ENCODE measurements at regions not wholly inside any gene's neighbourhood (a gene's known extent, or its start where the extent isn't known, plus 50 kb on each side); places are given as distances from the start of the nearest gene placed in this dataset.

DNA sequence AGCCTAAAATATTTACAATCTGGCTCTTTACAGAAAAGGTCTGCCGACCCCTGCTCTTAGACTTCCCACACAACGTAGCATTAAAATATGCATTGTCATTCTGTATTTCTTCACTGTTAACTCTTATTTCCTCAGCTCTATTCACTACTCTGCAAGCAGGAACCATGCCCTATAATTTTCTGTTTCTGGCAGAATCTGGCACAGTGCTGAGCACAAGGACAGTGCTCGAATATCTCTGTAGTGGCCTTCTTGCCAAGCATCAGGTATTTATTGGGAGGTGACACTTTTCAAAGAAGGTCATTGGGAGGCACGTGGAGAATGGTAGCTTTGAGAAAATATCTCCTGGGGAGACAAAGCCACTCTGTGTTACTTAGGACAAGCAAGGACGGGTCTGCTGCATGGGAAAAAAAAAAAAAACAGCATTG lies 77.9 kb downstream of the PSMG1 start:
- DNase-seq = no peak

DNA sequence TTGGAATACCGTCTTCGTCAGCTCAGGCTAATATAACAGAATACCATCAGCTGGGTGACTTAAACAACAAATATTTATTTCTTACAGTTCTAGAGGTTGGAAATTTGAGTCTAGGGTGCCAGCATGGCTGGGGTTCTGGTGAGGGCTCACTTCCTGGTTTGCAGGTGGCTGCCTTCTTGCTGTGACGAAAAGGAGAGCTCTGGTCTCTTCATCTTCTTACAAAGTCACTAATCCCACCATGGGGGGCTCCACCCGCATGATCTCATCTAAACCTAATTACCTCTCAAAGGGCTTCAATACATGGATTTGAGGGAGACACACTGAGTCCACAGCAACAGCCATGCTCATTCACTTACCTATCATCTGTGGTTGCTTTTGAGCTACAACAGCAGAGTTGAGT lies 78.3 kb downstream of the PSMG1 start:
- DNase-seq = no peak

DNA sequence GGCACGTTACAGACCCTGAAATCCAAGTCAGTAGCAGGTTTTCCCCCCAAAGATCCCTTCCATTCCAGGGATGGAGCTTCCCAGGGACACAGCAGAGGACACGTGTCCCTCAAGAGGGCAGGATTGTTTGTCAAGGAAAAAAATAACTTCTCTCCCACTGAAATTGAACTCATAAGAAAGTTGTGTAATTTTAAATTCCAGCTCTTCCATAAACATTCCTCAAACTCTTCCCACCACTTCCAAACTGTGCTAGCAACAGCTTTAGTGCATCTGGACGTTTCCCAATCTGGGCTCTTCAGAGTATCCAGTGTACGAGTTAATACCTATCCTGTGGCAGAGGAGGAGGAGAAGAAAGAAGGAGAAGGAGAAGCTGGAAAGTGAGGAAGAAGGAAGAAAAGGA lies 79.6 kb downstream of the PSMG1 start:
- no peak for DNase-seq

DNA sequence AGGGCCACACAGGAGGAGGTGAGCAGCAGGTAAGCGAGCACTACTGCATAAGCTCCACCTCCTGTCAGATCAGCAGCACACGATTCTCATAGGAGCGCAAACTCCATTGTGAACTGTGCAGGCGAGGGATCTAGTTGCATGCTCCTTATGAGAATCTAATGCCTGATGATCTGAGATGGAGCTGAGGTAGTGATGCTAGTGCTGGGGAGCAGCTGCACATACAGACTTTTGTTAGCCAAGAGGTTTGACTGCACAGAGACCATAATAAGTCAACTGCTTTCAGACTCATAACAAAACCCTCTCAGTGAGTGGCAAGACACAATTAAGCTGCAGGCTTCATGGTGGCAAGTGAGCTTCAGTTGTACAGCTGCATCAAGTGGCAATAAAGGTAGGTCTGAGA lies 83.4 kb downstream of the PSMG1 start:
- DNase-seq = no peak

DNA sequence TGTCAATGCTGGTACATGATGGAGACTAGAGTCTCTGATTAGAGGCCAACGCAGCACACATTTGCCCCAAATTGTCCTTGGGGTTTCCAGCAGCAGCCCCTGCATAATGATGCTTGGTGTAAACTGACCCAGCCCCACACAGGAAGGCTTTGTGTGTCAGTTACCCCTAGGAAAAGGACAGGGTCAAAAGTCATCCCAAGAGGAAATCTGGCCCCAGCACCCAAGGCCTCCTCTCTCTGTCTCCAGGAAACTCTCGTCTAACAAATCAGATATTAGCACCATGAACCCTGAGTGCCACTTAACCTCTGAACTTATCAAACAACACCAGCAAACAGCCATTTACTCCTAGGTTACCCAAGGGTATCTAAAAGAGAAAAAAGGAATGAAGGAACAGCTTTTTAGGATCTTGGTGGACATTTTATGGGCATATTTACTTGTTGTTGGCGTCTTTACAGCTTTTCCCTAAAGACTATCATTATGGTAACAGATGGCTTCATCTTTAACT lies 84.5 kb downstream of the PSMG1 start:
- DNase-seq = peak; percentile 40

DNA sequence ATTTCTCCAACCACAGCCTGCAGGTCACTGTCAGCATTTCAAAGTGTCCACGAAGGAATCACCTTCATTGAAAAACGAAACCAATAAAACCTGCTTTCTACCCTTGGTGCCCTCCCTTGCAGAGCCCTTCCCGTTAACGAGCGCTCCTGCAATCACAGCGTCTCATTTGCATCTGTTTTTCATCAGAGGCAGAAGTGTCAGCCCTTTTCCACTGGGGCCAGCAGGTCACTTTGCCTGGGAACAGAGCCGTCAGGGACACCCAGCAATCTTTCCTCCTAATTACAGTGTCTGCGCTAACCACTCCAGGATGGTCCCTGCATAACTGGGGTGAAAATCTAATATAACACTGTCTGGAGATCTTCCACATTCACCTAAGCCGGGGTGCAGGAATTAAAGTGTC lies 85.3 kb downstream of the PSMG1 start:
- DNase-seq = peak; percentile 56

DNA sequence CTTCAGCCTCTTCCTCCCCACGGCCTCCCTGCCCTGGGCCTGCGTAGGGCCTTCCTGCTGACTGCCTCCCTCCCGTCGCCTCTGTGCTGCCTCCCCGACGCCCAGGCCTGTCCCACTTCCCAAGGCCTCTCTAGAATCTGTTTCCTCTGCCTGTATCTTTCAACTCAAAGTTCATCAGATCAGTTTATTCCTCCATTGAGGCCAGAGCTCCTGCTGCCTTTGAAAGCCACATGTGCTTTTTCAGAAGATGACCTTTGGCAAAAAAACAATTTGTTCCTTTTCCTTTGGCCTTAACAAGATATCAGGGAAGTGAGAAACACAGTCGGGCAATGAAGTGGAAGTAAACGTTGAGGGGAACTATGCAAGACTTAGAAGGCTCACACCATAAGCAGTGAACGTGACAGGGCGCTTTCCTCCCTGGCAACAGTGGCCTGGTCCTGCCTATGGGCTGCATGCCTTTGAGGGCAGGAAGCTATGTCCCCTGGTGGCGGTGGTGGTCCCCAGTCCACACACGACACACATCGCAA lies 85.9 kb downstream of the PSMG1 start:
- peak; percentile 43 for DNase-seq

DNA sequence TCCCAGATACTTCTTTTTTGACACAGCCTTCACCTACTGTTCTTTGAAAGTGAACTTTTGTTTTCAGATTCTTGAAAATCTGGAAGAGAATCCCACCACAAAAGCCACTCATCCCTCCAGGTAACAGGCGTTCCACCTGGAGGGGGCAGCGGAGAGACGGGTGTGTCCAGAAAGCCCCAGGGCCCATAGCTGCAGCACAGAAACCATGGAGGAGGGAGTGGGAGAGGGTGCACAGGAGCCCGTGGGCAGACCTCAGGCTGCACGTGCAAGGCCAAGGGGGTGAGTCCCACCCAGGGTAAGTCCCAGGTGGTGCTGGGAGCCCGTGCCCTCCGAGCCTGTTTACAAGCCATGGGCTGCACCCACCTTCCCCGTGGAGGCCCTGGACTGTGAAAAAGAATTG lies 86.5 kb downstream of the PSMG1 start:
- no peak for DNase-seq

DNA sequence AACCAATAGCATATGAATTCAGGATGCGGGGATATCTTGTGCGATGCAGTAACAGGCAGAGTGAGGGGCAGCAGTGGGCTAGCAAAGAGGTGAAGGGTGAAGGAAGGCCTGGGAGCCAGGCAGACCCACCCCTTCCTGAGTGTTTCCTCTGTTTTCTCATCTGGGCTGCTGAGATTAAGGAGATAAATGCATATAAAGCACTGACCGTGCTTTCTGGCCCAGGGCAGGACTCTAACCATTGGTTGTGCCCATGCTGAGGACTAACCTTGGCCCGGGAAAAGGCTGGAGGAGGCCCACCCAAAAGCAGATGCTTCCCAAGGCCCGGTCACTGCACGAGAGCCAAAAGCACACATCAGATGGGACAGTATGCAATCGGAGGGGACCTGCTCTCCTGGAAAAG lies 87.6 kb downstream of the PSMG1 start:
- no peak for DNase-seq

DNA sequence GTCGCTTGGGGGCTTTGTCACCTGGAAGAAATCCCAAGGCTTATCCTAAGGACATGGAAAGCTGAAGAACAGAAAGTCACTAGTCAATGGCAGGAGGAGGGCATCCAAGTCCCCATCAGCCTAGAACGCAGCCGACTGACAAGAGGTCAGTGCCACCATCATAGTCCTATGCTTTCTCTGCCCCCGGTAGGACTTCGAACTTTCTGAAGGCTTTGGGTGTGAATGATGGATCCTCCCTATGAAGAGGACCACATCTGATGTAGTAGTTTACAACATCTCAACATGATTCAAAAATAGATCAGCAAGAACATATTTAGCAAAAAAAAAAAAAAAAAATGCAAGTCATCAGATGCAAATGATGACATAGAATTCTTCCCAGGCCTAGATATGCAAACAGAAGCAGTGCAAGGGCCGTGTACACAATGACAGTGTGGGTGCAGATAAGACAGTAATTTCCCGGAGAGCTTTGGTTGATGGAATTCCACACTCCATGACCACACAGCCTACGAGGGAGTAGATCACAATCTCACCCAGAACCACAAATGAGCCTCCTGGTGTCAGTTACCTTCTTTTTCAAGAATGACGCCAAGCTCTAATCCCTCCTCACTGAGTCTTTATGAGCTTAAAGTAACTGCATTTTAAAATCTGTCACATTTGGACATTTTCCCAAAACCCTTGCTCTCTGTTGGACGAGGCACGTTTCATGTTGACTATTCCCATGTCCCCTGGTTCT lies 88.2 kb downstream of the PSMG1 start:
- DNase-seq = no peak

DNA sequence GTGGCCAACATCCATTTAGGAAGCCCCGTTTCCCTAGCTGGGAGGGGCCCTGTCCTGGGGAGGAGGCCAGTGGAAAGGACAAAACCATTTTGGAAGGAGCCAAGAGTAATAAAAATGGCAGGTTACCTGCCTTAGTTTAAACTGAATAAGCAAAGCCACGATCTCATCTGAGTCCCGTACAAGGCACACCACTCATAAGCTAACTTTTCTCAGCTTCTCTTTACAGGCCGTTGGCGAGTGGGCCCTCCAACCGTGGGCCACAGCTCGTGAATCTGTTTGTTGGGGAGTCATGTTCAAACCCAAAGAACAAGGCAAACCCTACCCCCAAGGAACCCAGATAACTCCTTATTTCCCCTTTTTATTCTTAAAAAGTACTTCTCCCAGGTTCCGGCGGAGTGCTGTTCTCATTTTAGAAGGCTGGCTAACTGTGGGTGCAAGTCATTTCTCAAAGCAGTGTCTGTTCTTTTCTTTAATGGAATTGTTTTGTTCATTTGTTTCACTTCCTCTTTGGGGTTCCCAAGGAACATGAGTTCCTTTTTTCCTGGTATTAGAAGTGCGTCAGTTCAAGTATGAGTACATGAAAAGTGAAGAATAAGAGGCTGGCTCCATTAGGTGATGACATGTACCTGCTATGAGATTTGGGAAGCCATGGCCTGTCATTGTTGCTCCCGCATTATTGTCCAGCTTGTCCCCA lies 89.0 kb downstream of the PSMG1 start:
- DNase-seq = no peak

DNA sequence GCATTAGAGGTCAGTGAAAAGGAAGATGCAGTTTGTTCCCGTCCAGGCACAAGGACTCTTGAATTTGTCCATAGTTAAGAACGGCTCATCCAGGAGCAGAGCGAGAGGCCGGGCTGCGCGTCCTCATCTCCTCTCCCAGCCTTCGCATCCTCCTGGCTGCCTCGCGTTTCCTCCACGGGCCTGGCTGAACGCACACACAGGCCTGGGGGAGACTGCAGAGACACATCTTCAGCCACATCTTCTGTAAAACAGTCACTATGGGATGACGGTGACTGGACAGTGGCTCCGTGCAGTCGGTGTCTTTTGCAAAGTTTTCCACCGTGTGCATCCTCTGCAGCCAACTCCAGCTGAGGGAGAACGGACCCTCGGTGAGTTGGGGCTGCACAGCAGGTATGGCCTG lies 89.7 kb downstream of the PSMG1 start:
- no peak for DNase-seq

DNA sequence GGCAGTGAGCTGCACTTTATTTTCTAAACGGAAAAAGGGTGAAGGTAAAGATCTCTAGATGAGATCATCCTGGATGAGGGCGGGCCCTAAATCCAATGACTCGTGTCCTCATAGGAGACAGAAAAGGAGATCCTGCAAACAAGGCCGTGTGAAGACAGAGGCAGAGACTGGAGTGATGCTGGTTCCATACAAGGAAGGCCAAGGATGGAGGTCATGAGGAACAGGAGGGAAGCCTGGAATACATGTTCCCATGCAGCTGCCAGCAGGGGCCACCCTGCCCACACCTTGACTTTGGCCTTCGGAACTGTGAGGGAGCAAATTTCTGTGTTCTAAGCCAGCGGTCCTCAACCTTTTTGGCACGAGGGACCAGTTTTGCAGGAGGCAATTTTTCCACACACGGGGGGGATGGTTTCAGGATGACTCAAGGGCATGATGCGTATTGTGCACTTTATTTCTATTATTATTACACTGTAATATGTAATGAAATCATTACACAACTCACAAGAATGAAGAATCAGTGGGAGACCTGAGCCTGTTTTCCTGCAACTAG lies 94.3 kb downstream of the PSMG1 start:
- no peak for DNase-seq

DNA sequence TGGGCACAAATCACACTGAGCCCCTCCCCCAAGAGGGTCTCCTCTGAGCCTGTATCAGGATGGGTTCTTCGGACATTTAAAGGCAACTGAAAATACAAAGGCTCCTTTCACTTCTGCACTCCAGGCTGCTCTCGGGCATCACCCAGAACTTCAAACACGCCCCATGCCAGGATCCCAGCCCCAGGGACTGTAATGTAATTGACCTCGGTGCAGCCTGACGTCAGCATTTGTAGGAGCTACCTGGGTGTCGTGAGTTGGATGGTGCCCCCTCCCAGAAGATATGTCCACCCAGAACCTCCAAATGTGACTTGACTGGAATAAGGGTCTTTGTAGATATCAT lies 95.2 kb downstream of the PSMG1 start:
- no peak for DNase-seq

DNA sequence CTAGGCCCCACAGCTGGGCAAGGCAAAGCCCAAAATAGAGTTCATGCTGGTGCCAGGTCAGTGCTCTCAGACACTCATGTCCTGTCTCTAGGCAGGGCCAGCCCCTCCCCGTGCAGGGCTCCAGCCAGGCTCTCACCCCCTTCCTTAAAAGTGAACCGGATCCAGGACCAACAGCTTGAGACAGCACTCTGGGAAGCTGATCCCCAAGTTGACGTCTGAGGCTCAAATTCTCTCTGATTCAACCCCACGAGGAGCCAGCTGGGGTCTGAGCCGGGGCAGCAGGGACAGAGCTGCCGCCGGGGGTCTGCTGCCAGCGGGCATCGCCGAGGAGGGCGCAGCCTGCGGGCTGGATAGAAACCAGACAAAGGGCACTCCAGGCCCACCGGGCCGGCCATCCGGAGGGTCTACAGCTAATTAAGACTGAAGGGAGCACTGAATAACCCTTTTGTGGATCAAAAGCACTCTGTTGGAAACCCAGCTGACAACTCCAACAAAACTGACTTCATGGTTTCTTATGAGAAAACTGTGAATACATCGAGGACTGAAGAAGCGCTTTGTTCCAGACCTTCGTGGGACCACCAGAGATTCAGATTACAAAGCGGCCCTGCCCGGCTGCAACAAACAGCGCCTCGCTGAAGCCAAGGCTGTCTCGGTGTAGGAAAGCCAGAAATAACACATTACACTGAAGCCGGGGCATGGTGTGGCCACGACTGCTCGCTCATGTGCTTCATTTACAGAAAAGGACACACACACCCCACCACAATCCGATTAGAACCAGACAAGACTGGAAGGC lies 95.8 kb downstream of the PSMG1 start:
- DNase-seq = no peak

DNA sequence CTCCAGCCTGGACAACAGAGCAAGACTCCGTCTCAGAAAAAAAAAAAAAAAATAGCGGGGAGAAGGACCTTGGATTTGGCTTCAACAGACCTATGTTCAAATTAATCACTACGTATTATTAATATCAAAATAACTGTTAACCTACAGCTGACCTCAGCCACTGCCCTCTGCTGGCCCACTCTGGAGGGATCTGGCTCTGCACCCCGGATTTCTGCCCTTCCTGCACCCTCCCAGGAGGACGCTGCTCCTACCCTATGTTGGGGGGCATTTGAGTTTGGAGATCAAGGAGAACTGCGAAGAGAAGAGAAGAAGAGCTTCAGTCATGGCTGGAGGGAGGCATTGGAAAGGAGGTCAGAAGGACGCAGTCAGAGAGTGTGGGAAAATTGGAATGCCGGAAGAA lies 96.7 kb downstream of the PSMG1 start:
- DNase-seq = no peak

DNA sequence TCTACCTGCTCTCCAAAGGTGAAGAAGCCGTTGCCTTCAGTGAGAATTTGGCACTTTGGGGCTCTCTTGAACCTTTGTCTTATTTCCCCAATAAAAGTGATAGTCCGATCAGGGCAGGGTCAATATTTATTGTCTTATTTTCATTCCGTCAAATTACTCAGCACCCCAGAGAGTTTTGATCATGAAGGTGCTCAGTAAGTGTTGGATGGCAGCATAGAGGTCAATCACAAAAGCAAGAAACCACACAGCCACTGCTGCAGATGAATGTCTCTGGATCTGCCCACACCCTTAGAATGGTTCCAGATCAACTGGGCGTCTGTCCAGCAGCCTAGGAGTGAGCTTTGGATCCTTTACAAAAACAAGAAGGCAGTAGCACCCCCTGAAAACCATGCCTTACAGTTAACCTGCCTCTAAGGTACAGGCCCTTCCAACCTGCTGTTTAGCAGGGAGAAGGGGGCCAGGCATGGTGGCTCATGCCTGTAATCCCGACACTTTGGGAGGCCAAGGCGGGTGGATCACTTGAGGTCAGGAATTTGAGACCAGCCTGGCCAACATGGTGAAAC lies 97.3 kb downstream of the PSMG1 start:
- no peak for DNase-seq

DNA sequence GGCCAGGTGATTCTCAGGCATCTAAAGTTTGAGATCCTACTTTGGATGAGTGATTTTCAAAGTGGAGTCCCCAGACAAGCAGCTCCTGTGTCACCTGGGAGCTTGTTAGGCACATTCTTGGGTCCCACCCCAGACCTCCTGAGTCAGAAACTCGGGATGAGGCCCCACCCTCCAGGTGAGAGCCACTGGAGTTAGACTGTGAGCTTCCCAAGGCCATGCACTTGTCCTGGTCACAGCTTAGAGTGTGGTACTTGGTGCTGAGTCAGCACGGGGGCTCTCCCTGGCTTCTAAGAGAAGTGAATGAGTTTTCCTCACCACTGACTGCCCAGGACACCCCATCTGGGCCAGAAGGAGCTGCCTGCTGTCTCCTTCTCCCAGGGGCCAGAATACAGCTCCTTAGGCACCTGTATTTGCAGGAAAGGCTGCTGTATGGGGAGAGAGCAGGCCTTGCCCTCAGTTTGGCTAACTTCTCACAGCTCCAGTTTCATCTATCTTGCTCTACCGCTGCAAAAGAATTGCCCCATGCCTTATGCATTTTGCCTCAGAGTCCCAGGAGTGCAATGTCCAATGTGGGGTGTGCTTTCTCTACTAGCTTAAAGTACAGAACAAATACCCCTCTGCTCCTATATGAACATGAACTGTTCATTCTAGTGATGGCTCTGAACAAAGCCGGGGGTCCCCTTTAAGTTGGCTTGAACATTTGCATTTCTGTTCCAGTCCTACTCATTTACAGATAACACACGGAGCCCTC lies 98.1 kb downstream of the PSMG1 start:
- DNase-seq = no peak

DNA sequence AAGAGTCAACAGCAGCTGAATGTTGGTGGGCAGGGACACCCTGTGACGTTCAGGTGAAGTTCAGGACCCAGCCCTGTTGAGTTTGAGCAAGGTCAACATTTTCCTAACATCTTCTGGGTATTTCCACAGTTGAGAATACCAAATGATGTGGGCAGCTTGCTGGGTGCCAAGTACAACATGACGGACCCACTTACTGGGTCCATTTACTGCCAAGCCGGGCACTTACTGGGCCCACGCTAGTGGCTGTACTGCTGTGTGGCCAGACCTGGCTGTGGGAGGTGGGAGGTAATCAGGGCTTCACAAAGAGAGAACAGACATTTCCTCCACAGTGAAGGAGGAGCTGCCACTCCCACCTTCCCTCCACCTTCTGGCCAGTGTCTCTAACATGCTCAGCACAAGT lies 99.2 kb downstream of the PSMG1 start:
- DNase-seq = no peak

DNA sequence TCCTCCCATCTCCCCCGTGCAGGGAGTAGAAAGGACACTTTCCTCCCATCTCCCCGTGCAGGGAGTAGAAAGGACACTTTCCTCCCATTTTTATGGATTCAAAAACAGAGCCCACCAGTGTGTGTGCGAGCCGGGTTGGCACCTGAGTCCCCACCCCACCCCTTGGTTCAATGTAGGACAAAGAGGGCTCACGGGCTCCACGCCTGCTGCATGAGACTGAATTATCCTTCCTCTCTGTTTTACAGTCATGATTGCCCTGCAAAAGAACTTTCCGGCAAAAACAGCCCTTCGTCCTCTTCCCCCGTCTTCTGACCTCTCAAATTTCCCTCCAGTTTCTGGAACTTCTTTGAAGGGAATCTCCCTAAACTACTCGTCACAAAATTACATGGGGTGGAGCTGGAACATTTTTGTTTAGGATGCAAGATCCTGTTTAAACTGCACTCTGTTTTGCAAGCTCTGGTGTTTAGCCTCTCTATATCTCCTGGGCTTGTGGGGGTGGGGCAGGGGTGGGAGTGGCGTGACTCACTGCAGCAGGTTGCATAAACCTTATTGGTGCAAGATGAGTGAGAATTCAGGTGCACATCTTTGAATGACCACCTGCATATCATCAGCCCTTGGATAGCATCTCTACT lies 99.8 kb downstream of the PSMG1 start:
- no peak for DNase-seq

DNA sequence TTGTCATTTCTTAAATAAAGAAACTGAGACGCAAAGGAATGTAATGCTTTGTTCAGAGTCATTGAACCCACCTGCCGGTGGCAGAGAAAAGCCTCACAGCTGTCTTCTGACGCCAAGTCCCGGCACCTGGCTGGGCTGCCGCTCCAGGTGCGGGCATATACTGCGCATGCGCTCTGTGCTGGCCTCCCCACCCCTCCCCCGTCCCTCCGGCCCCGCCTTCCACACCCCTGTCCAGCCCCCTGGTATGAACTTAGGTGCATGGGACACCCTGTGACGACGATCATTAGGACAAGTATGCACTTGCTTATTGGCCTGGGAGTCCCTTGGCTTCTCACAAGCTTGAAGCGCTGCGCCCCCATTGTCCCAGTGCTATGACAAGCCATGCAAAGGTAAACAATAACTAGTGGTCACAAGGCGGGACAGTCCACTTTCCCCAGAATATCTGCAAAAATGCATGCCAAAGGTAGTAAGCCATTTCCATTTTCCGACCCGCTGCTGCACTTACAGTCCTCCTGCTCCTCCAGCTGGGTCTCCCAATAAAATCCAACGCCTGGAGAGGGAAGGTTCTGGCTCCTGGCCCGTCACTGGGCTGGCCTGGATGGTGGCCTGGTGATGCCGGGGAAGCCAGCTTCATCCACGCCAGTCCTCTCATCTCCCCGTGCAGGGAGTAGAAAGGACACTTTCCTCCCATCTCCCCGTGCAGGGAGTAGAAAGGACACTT lies 100.4 kb downstream of the PSMG1 start:
- no peak for DNase-seq

Measured in islet precursor cell (in vitro differentiated cells).